Superior temporal gyrus (tissue), 1 donor: ENCODE measurements at regions not wholly inside any gene's neighbourhood (a gene's known extent, or its start where the extent isn't known, plus 50 kb on each side); places are given as distances from the start of the nearest gene placed in this dataset.

Experiments used
- DNase-seq: peaks from one replicate; pipeline ENCODE4 v3.0.0-alpha.2; 2016; ENCODE audit errors: extremely low spot score

GRCh38 chr9:89993678-89994630, 389.1 kb downstream of the GADD45G start:
- no peak for DNase-seq

- DNase-seq, result no peak
Observed at GRCh38 chr9:89994988-89995613, 390.3 kb downstream of the GADD45G start.

- no peak for DNase-seq
Observed at GRCh38 chr9:89996116-89996515, 391.3 kb downstream of the GADD45G start.

GRCh38 chr9:89996773-89997172, 392.0 kb downstream of the GADD45G start:
- DNase-seq, result no peak

- DNase-seq, result no peak
Observed at GRCh38 chr9:89998633-89999032, 393.8 kb downstream of the GADD45G start.

GRCh38 chr9:89999176-89999533, 394.3 kb downstream of the GADD45G start:
- no peak for DNase-seq

GRCh38 chr9:89999534-90000370, 394.9 kb downstream of the GADD45G start:
- peak; percentile 30 for DNase-seq

- DNase-seq, result no peak
Observed at GRCh38 chr9:90000925-90001324, 396.1 kb downstream of the GADD45G start.

- no peak for DNase-seq
Observed at GRCh38 chr9:90001747-90002146, 396.9 kb downstream of the GADD45G start.

GRCh38 chr9:90002397-90003271, 397.8 kb downstream of the GADD45G start:
- DNase-seq, result peak; percentile 39

- no peak for DNase-seq
Observed at GRCh38 chr9:90005388-90005787, 400.6 kb downstream of the GADD45G start.

GRCh38 chr9:90007516-90008440, 403.0 kb downstream of the GADD45G start:
- no peak for DNase-seq

GRCh38 chr9:90009447-90009846, 404.6 kb downstream of the GADD45G start:
- no peak for DNase-seq

- no peak for DNase-seq
Observed at GRCh38 chr9:90010793-90011192, 406.0 kb downstream of the GADD45G start.

- no peak for DNase-seq
Observed at GRCh38 chr9:90012949-90013348, 408.1 kb downstream of the GADD45G start.

GRCh38 chr9:90013778-90014177, 409.0 kb downstream of the GADD45G start:
- DNase-seq, result no peak

- no peak for DNase-seq
Observed at GRCh38 chr9:90014421-90014820, 409.6 kb downstream of the GADD45G start.

- no peak for DNase-seq
Observed at GRCh38 chr9:90016272-90016671, 411.5 kb downstream of the GADD45G start.

- no peak for DNase-seq
Observed at GRCh38 chr9:90017679-90018078, 412.9 kb downstream of the GADD45G start.

- no peak for DNase-seq
Observed at GRCh38 chr9:90018688-90019087, 413.9 kb downstream of the GADD45G start.
